NCI-H345 treated with DMSO at 0.1 percent for 48 hours (cell line): ENCODE measurements at regions not wholly inside any gene's neighbourhood (a gene's known extent, or its start where the extent isn't known, plus 50 kb on each side); places are given as distances from the start of the nearest gene placed in this dataset.

Experiments
- DNase-seq: peaks from one replicate; lab custom pipeline; 2025; ENCODE audit not compliant: unreplicated experiment; lab: John Stamatoyannopoulos, UW

DNA sequence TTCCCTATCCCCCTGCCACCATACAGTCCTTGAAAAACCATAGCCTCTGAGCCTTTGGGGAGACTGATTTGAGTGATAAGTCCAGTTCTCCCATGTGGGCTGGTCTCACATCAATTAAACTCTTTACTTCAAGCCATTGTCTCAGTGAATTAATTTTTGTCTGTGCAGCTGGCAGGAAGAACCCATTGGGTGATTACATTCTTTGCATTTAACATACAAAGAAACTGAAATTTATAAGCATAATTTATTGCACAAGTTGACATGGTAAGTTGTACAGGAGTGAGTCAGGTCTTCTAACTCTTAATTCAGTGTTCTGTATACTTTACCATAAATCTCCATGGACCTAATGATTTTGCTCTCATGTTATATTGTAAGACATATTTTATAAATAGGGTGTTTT, 1613.0 kb upstream of the LRRTM3 start:
- no peak for DNase-seq

GRCh38 chr10:65313406-65313805, 1612.4 kb upstream of the LRRTM3 start:
- no peak for DNase-seq

DNA sequence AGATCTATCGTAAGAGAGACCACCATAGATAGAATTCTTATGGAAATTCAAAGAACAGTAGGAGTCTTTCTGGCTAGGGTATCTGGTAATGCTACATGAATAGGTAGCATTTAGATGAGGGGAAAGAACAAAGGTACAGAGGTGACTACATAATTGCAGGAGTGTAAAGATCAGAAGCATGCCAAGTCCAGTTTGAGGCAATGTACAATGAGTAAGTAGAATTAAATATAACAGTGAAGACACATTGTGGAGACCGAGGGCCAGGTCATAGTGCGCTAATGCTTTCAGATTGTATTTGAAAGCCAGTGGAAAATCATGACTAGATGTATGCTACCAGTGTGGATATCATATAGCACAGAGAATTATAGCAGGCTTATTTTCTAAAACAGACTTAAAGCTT, 1611.6 kb upstream of the LRRTM3 start:
- DNase-seq: no peak

DNA sequence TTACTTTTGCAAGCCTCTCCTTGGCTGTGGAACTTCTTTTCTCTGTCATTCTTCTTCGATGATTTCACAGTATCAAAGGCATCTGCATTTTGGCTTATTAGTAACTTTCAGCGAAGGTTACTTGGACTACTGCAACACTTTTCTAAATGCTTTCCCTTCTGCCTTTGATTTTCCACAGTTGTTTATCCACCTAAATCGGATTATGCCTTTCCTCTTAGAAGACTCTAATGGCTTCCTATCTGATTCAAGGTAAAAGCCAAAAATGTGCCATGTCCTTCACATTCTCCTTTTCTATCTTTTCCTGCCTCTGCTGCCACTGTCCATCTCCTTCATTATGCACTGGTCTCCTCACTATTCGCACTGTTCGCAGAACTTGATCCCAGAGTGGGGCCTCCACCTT, 1606.3 kb upstream of the LRRTM3 start:
- no peak for DNase-seq

DNA sequence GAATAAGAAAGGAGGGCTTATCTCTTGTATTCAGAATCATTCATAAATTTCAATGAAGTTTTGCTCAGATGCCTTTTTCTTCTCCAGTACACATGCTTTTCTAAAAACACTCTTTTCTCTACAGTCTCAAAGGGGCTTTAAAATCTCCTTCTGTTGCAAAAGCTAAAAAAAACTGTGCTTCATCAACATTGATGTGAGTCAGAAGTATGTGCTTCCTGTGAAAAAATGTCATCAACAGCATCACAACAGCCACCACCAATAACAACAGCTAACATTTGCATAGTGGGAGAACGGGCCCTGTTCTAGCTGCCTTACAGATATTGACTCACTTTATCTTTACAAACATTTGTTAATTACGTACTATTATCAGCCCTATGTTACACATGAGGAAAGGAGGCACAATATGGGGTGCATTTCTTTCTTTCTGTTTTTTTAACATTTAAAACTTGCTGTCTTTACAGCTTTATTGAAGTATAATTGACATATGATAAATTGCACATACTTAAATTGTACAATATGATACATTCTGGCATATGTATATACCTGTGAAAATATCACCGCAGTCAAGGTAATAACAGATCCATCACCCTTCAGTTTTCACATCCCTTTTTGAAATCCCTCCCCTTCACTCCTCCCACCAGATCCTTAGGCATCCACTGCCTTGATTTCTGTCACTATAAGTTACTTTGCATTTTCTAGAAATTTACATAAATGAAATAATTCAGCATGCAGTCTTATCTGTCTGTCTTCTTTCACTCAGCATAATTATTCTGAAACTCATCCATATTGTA, 1605.4 kb upstream of the LRRTM3 start:
- no peak for DNase-seq

- DNase-seq: no peak
These were observed 1602.0 kb upstream of the LRRTM3 start for GRCh38 chr10:65323802-65324201.

GRCh38 chr10:65325913-65326312, 1599.9 kb upstream of the LRRTM3 start:
- no peak for DNase-seq

- no peak for DNase-seq
These were observed 1597.3 kb upstream of the LRRTM3 start for GRCh38 chr10:65328486-65328885.

- DNase-seq: no peak
These were observed 1590.5 kb upstream of the LRRTM3 start for GRCh38 chr10:65335311-65335710.

- DNase-seq: no peak
These were observed 1585.5 kb upstream of the LRRTM3 start for GRCh38 chr10:65340340-65340739.

GRCh38 chr10:65341323-65341925, 1584.4 kb upstream of the LRRTM3 start:
- no peak for DNase-seq

DNA sequence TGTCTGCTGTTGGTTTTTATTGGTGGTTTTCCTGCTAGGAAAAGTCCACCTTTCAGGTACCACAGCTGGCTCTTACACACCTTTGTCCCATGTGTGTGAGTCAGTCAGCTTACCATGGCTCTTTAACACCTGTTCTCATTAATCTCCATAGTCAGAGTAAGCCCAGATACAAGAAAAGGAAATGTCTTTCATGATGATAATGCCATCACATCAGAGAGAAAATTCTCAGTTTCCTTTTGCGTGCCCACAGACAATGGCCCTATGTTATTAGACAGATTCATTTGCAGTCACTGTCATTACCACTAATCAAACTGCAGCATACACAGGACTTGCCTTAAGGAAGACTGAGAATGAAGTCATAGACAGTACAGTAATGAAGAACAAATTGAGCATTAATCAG, 1583.6 kb upstream of the LRRTM3 start:
- no peak for DNase-seq

- no peak for DNase-seq
These were observed 1579.4 kb upstream of the LRRTM3 start for GRCh38 chr10:65346466-65346865.

GRCh38 chr10:65348637-65349036, 1577.2 kb upstream of the LRRTM3 start:
- DNase-seq: no peak

- DNase-seq: no peak
These were observed 1575.2 kb upstream of the LRRTM3 start for GRCh38 chr10:65350611-65351010.

DNA sequence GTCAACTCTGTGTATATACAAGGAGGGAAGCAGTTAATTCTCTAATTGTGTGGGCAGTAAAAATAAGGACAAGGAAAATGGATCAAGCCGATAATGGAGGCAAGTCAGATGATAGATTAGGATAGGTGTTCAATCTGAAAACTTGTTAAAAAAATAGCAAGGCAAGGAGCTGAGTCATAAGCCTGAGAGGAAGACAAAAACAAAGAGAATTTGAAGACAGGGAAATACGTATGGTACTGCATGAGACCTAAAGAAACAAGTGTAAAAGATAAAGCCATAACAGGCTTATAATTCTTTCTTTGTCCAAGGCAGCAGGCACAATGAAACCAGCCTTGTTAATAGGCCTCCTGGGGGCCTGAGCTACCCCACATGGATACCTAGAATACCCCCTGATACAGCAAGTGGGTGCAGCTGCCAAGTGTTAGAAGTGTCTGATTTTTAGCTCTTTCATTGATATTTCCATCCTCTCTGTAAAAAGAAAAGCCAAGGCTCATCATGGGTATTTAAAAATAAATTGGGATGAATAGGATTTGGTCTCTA, 1570.6 kb upstream of the LRRTM3 start:
- no peak for DNase-seq

GRCh38 chr10:65358565-65358964, 1567.3 kb upstream of the LRRTM3 start:
- DNase-seq: no peak

GRCh38 chr10:65360497-65360896, 1565.3 kb upstream of the LRRTM3 start:
- DNase-seq: no peak

DNA sequence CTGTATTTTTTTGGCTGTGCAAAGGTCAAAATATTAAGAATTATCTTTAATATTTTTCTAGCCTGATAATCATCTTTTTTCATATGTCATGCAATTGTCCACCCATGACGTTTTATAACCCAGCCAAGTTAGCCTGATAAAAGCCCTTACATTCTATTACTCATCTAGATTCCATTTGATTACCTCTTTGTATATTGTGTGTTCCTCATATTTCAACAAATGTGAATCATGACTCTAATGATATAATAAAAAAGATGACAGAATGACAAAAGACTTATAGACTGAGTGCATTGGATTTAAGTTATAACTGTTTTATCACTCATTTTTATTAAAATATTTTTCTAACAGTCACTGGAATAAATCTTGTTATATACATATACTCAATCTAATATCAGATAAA, 1560.0 kb upstream of the LRRTM3 start:
- no peak for DNase-seq

DNA sequence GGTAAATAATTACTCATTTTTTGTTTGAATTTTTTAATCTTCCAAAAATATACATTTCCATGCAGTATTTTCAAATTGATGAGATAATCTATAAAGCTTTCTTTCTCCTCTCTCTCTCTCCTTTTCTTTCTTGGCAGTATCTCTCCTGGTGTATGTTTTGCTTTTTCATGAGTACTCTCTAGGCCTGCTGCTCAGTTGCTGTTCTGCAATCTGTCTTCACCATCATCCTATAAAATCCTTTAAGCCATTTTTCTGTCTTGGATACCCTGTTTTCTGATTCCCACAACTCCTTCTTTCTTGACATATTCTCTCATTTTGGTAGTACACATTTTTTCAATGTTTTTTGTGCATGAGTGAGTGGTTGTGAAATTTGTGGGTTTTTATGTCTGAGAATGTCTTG, 1558.1 kb upstream of the LRRTM3 start:
- no peak for DNase-seq

GRCh38 chr10:65375528-65375927, 1550.3 kb upstream of the LRRTM3 start:
- DNase-seq: no peak

DNA sequence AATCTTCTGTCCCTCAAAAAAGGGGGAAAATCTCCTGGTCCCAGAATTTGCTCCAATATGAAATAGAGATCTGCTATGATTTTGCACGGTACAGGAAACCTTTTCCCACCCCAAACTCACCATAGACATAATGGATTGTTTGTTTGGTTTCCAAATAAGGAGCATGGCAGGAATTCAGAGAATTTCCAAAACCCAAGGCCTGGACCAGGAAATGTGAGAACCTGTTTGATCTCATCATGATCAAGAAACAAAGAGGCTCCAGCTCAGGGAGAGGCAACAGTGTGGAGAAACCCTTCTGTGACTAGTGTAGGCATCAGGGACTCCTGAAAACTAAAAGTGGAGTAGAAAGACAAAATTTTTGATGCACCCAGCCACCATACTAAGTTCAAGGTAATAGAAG, 1548.1 kb upstream of the LRRTM3 start:
- DNase-seq: no peak
